ENCODE measurements at regions not wholly inside any gene's neighbourhood (a gene's known extent, or its start where the extent isn't known, plus 50 kb on each side); places are given as distances from the start of the nearest gene placed in this dataset.

DNA sequence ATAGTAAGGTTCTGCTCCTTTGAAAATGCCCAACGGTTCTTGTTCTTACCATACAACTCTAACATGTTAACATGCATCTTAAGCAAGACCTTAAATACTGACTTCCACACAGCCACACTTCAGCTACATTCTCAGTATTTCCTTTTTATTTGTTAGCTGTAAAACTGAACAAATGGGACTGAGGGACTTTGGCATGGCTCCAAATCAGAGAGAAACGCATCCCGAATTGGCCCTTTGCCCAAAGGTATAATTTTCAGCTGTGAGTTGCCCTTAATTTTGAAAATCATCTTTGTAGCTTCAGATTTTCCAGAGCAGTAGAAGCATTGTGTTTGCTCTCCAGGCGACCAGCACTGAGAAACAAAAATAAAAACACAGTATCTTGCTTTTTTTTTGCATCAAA is 56.4 kb downstream of the NEUROD6 start:
- no peak for DNase-seq
- in situ Hi-C loops (cut with MboI; ENCODE audit: low pct_unique_long_range_greater_than_20kb, low sequenced_read_pairs) = no loop called here

DNA sequence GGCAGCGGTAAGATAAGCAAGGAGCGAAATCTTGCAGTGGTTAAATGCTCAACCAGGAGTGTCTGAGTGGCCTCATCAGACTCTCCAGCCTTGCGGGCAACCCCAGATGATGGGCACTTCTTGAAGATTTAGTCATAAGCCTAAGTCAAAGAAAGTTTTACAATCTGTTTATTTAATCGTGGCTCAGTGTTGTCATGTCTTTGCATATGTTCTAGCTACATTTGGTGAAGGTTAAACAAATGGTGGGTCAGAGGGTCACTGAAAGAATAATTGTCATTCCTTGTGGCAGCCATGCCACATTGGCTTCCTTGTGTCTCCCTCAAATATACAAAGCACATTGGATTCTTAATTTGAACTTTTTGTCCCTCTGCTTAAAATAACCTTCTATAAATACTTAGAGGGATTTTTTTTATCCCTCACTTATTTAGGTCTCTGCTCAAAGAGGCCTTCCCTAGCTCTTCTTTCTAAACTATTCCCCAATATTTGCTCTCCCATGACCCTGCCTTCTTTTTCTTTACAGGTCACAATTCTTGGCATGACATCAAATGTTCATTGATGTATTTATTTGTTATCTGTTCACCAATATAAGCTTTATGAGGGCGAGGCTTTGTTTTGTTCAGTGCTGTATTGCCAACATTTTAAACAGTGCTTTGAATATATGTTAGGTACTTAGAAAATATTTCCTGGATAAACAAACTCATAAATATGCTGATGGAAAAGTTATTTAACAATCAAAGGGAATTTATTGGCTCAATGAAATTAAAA is 68.7 kb downstream of the NEUROD6 start:
- in situ Hi-C loops (cut with MboI; ENCODE audit: low pct_unique_long_range_greater_than_20kb, low sequenced_read_pairs) = no loop called here
- DNase-seq = no peak

- in situ Hi-C loops (cut with MboI; ENCODE audit: low pct_unique_long_range_greater_than_20kb, low sequenced_read_pairs) = no loop called here
These were observed 73.0 kb downstream of the NEUROD6 start for GRCh38 chr7:31267486-31267885.

GRCh38 chr7:31263338-31263737 is 77.2 kb downstream of the NEUROD6 start:
- in situ Hi-C loops (cut with MboI; ENCODE audit: low pct_unique_long_range_greater_than_20kb, low sequenced_read_pairs) = no loop called here
- no peak for DNase-seq

More at GRCh38 chr7:31267486-31267885, 73.0 kb downstream of the NEUROD6 start:
- no peak for DNase-seq

- in situ Hi-C loops (cut with MboI; ENCODE audit: low pct_unique_long_range_greater_than_20kb, low sequenced_read_pairs) = no loop called here
- no peak for DNase-seq
These were observed 79.2 kb downstream of the NEUROD6 start for GRCh38 chr7:31261341-31261740.

DNA sequence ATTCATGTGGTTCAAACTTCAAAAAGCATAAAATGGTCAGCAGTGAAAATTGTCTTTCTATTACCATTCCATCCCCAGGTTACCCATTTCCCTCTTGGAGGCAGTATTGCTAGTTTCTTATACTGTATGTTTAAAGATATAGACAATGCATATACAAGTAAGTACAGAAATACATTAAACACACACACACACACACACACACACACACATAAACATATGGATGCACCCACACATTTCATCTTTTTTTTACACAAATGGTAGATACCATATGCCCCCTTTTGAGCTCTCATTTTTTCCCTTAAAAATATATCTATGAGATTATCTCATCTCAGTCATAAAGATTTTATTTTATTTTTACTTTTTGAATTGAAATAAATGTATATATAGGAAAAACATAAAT is 79.7 kb downstream of the NEUROD6 start:
- in situ Hi-C loops (cut with MboI; ENCODE audit: low pct_unique_long_range_greater_than_20kb, low sequenced_read_pairs) = no loop called here
- DNase-seq = no peak

DNA sequence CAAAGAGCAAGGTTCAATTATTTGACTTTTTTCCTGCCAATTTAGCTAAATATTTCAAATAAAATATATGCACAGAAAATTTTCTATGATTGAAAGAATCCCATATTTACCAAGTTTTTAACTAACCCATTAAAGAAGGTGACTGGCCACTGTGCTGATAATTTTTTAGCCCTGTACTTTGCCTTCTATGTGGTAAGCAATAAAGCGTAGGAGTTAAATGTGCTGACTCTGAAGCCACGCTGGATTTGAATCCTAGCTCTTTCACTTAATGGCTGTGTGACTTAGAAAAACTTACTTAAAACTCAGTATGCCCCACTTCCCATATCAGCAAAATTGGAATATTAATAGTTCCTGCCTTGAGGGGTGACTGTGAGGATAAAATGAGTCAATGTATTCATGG is 82.1 kb downstream of the NEUROD6 start:
- in situ Hi-C loops (cut with MboI; ENCODE audit: low pct_unique_long_range_greater_than_20kb, low sequenced_read_pairs) = no loop called here
- no peak for DNase-seq

DNA sequence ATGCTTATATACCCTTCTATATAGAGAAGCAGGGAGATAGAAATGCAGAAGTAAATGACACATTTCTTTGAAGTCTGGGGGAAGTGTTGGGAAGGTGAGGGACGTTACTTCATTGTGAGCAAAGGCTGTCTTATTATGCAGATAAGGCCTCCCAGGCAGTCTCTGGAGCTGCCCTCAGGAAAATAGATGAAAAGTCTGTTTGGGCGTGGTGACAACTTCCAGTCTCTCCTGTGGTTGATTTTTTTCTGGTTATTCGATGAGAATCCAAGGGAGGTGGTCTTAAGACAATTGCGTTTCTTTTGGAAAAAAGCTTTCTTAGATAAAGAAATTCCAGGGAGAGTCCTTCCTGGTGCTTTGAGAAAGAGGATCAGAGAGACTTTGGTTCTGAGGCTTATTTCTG is 84.0 kb downstream of the NEUROD6 start:
- DNase-seq = no peak
- in situ Hi-C loops (cut with MboI; ENCODE audit: low pct_unique_long_range_greater_than_20kb, low sequenced_read_pairs) = no loop called here

GRCh38 chr7:31254926-31255325 is 85.6 kb downstream of the NEUROD6 start:
- in situ Hi-C loops (cut with MboI; ENCODE audit: low pct_unique_long_range_greater_than_20kb, low sequenced_read_pairs) = no loop called here
- DNase-seq = no peak

DNA sequence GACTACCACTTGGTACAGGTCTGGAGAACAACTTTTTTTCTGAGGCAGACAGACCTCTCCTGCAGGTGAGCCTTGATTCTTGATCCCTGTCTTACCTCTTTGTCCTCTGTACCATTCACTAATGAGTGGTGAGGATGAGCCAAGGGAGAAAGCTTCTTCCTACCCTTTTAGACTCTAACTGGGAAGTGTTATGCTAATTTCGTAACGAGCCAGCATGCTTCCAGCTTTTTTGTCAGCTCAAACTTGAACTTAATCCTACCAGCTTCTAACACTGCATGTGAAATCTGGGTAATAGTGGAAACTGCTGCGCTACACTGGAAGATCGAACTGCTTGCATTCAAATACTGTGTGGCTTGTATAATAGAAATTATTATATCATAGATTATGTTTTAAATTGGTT is 87.0 kb downstream of the NEUROD6 start:
- no peak for DNase-seq
- in situ Hi-C loops (cut with MboI; ENCODE audit: low pct_unique_long_range_greater_than_20kb, low sequenced_read_pairs) = no loop called here

GRCh38 chr7:31251441-31251840 is 89.1 kb downstream of the NEUROD6 start:
- in situ Hi-C loops (cut with MboI; ENCODE audit: low pct_unique_long_range_greater_than_20kb, low sequenced_read_pairs) = no loop called here
- no peak for DNase-seq

DNA sequence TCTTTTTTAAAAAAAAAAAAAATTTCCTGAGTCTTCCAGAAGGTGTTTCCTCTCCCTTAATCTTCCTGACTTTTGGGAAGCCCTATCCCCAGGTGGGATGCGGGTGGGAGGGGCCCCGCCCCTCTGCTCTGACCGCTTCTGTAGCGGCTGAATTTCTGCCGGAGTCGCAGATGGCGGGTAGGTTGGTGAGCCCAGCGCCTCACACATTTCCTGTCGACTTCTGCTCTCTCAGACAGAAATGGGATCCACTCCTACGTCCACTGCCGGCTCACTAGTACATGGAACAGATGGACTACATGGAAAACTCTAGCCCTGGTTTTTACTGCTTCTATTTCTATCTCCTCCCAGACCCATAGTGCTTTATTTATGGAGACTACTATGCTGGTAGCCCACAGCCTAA is 90.9 kb downstream of the NEUROD6 start:
- in situ Hi-C loops (cut with MboI; ENCODE audit: low pct_unique_long_range_greater_than_20kb, low sequenced_read_pairs) = no loop called here
- DNase-seq = no peak

GRCh38 chr7:31236868-31237267 is 103.7 kb downstream of the NEUROD6 start:
- in situ Hi-C loops (cut with MboI; ENCODE audit: low pct_unique_long_range_greater_than_20kb, low sequenced_read_pairs) = no loop called here
- DNase-seq = no peak

GRCh38 chr7:31234836-31235605 is 105.5 kb downstream of the NEUROD6 start:
- DNase-seq = no peak
- in situ Hi-C loops (cut with MboI; ENCODE audit: low pct_unique_long_range_greater_than_20kb, low sequenced_read_pairs) = no loop called here

- in situ Hi-C loops (cut with MboI; ENCODE audit: low pct_unique_long_range_greater_than_20kb, low sequenced_read_pairs) = no loop called here
- DNase-seq = no peak
These were observed 111.6 kb downstream of the NEUROD6 start for GRCh38 chr7:31228957-31229356.

DNA sequence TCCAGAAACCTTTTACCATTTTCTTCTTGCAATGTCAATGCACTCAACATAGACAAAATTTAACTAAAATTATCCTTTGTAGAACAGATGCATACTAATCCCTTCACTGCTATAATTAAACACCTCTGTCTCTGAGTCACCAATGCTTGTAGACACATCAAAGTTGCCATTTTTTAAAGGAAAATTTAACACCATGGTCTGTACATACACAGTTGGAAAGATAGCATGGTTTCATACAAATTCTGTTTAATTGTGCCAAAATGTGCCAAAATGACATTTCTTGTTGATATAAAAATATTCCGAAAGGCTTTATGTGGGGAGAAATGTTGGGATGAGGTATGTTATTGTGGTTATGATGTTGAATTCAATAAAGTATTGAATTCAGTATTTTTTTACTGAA is 125.8 kb downstream of the NEUROD6 start:
- in situ Hi-C loops (cut with MboI; ENCODE audit: low pct_unique_long_range_greater_than_20kb, low sequenced_read_pairs) = no loop called here
- no peak for DNase-seq

- DNase-seq = no peak
- in situ Hi-C loops (cut with MboI; ENCODE audit: low pct_unique_long_range_greater_than_20kb, low sequenced_read_pairs) = no loop called here
These were observed 129.2 kb downstream of the NEUROD6 start for GRCh38 chr7:31211281-31211680.

DNA sequence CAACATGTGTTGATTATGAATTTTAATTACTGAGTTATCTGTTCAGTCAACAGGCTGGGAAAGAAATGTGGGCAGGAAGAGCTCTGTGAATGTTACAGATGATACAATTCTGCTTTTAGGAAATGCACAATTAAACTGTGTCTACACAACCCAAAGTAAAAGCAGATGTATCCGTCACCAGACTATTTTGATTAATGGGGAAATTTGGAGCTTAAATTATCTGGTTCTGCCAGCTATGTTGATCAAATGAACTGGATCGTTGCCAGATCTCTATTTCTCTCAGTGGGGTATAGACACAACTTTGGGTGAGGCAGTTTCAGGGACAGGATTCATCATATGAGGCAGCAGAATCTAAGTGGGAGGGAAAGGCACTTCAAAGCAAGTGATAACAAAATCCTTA is 136.5 kb downstream of the NEUROD6 start:
- no peak for DNase-seq
- in situ Hi-C loops (cut with MboI; ENCODE audit: low pct_unique_long_range_greater_than_20kb, low sequenced_read_pairs) = no loop called here

GRCh38 chr7:31203551-31203950 is 137.0 kb downstream of the NEUROD6 start:
- DNase-seq = no peak
- in situ Hi-C loops (cut with MboI; ENCODE audit: low pct_unique_long_range_greater_than_20kb, low sequenced_read_pairs) = no loop called here

- in situ Hi-C loops (cut with MboI; ENCODE audit: low pct_unique_long_range_greater_than_20kb, low sequenced_read_pairs) = no loop called here
- no peak for DNase-seq
These were observed 137.7 kb downstream of the NEUROD6 start for GRCh38 chr7:31202801-31203200.

DNA sequence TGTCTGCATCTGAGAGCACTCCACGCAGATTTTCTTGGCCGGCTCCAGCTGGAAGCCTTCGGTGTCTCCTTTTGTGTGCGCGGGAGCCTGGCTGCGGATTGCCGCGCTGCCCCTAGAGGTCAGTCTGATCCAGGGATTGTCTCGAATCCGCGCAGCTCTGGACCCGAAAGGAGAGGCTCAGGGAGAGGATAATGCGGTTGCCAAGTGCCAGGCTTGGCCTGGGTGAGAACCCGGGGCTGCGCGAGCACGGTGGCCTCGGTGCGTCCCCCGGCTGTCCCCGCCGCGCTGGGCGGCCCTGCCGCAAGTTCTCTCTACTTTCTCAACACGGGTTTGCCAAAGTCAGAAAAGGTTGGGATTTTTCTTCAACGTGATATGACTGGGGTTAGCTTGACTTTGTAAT is 140.9 kb downstream of the ADCYAP1R1 start:
- DNase-seq = peak; percentile 40
- in situ Hi-C loops (cut with MboI; ENCODE audit: low pct_unique_long_range_greater_than_20kb, low sequenced_read_pairs) = no loop called here

Data from KBM-7 (cell line).